HepG2 (cell line): ENCODE measurements at regions not wholly inside any gene's neighbourhood (a gene's known extent, or its start where the extent isn't known, plus 50 kb on each side); places are given as distances from the start of the nearest gene placed in this dataset.

Experiments
- ATAC-seq: fragments of 200-7000 bp; cut with Tn5 transposase; 3 replicates; pipeline ENCODE4 v1.9.1; 2020; ENCODE audit warnings: mild to moderate bottlenecking, moderate library complexity
- BruUV-seq: library from RNA; stranded (reverse); fragments of 400-500 nt; replicated peaks from 2 replicates; lab custom pipeline; 2021; lab: Mats Ljungman, UMichigan
- CTCF ChIA-PET: fragments of 300-600 bp; formaldehyde crosslinking; extraction: SDS; loops from one replicate; lab custom pipeline; 2021; ENCODE audit warnings: low total read pairs, inconsistent platforms, low intra/inter-chr PET ratio; lab: Yijun Ruan, JAX
- POLR2A ChIA-PET: fragments of 350-600 bp; sonication (Branson Sonifier 250); formaldehyde crosslinking; loops from one replicate; lab custom pipeline; 2020; ENCODE audit warnings: antibody characterized with exemption, inconsistent platforms; lab: Yijun Ruan, JAX
- DNase-seq: peaks from one replicate; pipeline ENCODE4 v3.0.0-alpha.2; 2015; ENCODE audit warnings: low spot score
- FAIRE-seq: peaks from 3 replicates; lab custom pipeline; 2011; peaks lifted over from hg19 to GRCh38; lab: Jason Lieb, UNC
- H2AFZ ChIP-seq: one replicate; pipeline ENCODE4 v1.6.1; 2011; ENCODE audit warnings: low read length, inconsistent platforms
- H3K27ac ChIP-seq: fragments of 300-600 bp; 3 replicates; pipeline ENCODE4 v1.8.0; 2011; ENCODE audit warnings: mixed run types, mild to moderate bottlenecking, mixed read lengths, low read length, inconsistent platforms; ENCODE audit not compliant: insufficient read depth; ENCODE audit errors: extremely low read length
- H3K27me3 ChIP-seq, 2 experiments: fragments of 200-600 bp in 1 of 2; 2 replicates in 1 of 2; 3 replicates in 1 of 2; pipeline versions ENCODE4 v1.6.0 to v1.8.0; 2011; ENCODE audit warnings: low read length in 2 of 2, mild to moderate bottlenecking in 2 of 2, moderate library complexity in 2 of 2, inconsistent platforms in 1 of 2; ENCODE audit not compliant: insufficient read depth in 2 of 2, control insufficient read depth in 1 of 2
- H3K36me3 ChIP-seq, 2 experiments: fragments of 200-600 bp in 1 of 2; replicated peaks in 1 of 2; 2 replicates in 1 of 2; 3 replicates in 1 of 2; pipeline versions ENCODE4 v1.5.1 to v1.8.0; 2011; ENCODE audit warnings: low read length in 2 of 2, inconsistent platforms in 1 of 2; ENCODE audit not compliant: insufficient read depth in 2 of 2, control insufficient read depth in 1 of 2
- H3K4me1 ChIP-seq: 2 replicates; pipeline ENCODE4 v1.5.1; 2012; ENCODE audit warnings: low read length, inconsistent platforms; ENCODE audit not compliant: insufficient read depth
- H3K4me2 ChIP-seq: 2 replicates; pipeline ENCODE4 v1.6.0; 2011; ENCODE audit warnings: low read depth, low read length, inconsistent platforms
- H3K4me3 ChIP-seq, 3 experiments: fragments of 200-600 bp in 1 of 3; sonication (generic), shearing (Covaris generic) in 1 of 3; replicated peaks in 1 of 3; 2 replicates each; pipeline ENCODE4 v1.5.1; 2011 to 2016; ENCODE audit warnings: low read length in 3 of 3, inconsistent platforms in 2 of 3, low read depth in 2 of 3, mild to moderate bottlenecking in 2 of 3, control low read depth in 1 of 3, mixed read lengths in 1 of 3; ENCODE audit not compliant: insufficient read depth in 1 of 3
- H3K79me2 ChIP-seq: one replicate; pipeline ENCODE4 v1.6.1; 2011; ENCODE audit warnings: low read length, inconsistent platforms; ENCODE audit not compliant: insufficient read depth
- H3K9ac ChIP-seq: 2 replicates; pipeline ENCODE4 v1.6.0; 2011; ENCODE audit warnings: mild to moderate bottlenecking, low read depth, low read length, inconsistent platforms; ENCODE audit not compliant: insufficient read depth
- H3K9me3 ChIP-seq: 2 replicates; pipeline ENCODE4 v1.5.1; 2012; ENCODE audit warnings: mild to moderate bottlenecking, low read length
- H4K20me1 ChIP-seq: 2 replicates; pipeline ENCODE4 v1.6.0; 2011; ENCODE audit warnings: inconsistent platforms, mild to moderate bottlenecking, low read length, moderate library complexity; ENCODE audit not compliant: insufficient read depth
- FLYWCH1 ChIP-seq: sonication (generic); formaldehyde crosslinking; IDR thresholded peaks from 2 replicates; pipeline ENCODE4 v1.8.1; 2023; ENCODE audit warnings: mild to moderate bottlenecking, missing genetic modification reagents
- PAF1 ChIP-seq: IDR thresholded peaks from 2 replicates; pipeline ENCODE4 v1.6.1; 2016; ENCODE audit warnings: missing genetic modification reagents, missing compliant biosample characterization
- SMYD3 ChIP-seq: sonication (generic); formaldehyde crosslinking; IDR thresholded peaks from 2 replicates; pipeline ENCODE4 v1.8.1; 2023; ENCODE audit warnings: mild to moderate bottlenecking, missing genetic modification reagents
- ZHX1 ChIP-seq: sonication (generic); formaldehyde crosslinking; IDR thresholded peaks from 2 replicates; pipeline ENCODE4 v1.8.1; 2022; ENCODE audit warnings: low read depth, mild to moderate bottlenecking, missing genetic modification reagents
- ZNF3 ChIP-seq: IDR thresholded peaks from 2 replicates; pipeline ENCODE4 v1.7.0; 2017; ENCODE audit warnings: inconsistent platforms
- WGBS: methylation state at CpG from one replicate; pipeline ENCODE4 v1.1.6; 2017; ENCODE audit warnings: low lambda C conversion rate; 5-methylcytosine and 5-hydroxymethylcytosine counted together
- in situ Hi-C: cut with HindIII; loops from 2 replicates; pipeline ENCODE4 v1.10.0; 2017; ENCODE audit warnings: low pct_unique_long_range_greater_than_20kb; ENCODE audit not compliant: extremely low pct_ligation_motif_present
- intact Hi-C: fragments of 100-400 bp; cut with micrococcal nuclease; formaldehyde crosslinking; loops from one replicate; pipeline ENCODE4 v1.10.0; 2022; ENCODE audit not compliant: unreplicated experiment
- TF ChIP-seq, protein P1 (sequence below): sonication (generic); formaldehyde crosslinking; IDR thresholded peaks from 2 replicates; pipeline ENCODE4 v1.5.0; 2020; ENCODE audit warnings: mild to moderate bottlenecking, missing genetic modification reagents, borderline replicate concordance

DNA sequence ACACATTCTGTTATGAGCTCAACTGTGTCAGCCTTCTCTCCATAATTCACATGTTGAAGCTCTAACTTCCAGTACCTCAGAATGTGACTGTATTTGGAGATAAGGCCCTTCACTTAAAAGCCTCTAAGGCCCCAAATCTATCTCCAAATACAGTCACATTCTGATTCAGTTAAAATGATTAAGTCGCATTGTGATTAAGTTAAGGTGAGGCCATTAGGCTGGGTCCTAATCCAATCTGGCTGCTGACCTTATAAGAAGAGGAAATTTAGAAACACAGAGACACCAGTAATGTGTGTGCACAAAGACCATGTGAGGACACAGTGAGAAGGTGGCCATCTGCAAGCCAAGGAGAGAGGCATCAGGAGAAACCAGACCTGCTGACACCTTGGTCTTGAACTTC lies 141.6 kb downstream of the GXYLT1 start:
- Histone ChIP-seq H2AFZ (no peak overlapping the region), H3K36me3 (no peaks in the 10 kb centered on the region), H3K79me2 (no peaks in the 10 kb centered on the region), H3K27ac (no peak overlapping the region), H3K4me3 (no peak overlapping the region), H3K4me2 (no peak overlapping the region), H3K9ac (no peak overlapping the region), H3K9me3 (no peaks in the 10 kb centered on the region), H4K20me1 (no peaks in the 10 kb centered on the region), H3K4me1 (no peaks in the 10 kb centered on the region), H3K27me3 (no peaks in the 10 kb centered on the region; a peak in 1 of 5 replicates)
- FAIRE-seq = no peak
- CTCF ChIA-PET = no interaction called here
- no peak for ATAC-seq
- DNase-seq = no peak
- POLR2A ChIA-PET = no interaction called here
- BruUV-seq = no TSS peak
- intact Hi-C loops (no loop called here), in situ Hi-C loops (loop anchor here (25.0 kb wide), 1 partner anchor 1066 kb away; no protein-coding TSS in a partner anchor)
- TF ChIP-seq SMYD3 (CRISPR knock-in tag) (no peak), ZHX1 (no peak), PAF1 (CRISPR knock-in tag) (no peak), FLYWCH1 (CRISPR knock-in tag) (no peak), ZNF3 (CRISPR knock-in tag) (no peak)
- TF ChIP-seq, protein P1, sequence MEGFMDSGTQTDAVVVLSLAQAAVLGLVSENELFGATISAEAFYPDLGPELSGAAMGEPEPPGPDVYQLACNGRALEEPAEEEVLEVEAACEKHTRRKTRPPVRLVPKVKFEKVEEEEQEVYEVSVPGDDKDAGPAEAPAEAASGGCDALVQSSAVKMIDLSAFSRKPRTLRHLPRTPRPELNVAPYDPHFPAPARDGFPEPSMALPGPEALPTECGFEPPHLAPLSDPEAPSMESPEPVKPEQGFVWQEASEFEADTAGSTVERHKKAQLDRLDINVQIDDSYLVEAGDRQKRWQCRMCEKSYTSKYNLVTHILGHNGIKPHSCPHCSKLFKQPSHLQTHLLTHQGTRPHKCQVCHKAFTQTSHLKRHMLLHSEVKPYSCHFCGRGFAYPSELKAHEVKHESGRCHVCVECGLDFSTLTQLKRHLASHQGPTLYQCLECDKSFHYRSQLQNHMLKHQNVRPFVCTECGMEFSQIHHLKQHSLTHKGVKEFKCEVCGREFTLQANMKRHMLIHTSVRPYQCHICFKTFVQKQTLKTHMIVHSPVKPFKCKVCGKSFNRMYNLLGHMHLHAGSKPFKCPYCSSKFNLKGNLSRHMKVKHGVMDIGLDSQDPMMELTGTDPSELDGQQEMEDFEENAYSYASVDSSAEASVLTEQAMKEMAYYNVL = no peak
- WGBS = 90% methylated on average over 1 of the region's 1 CpG
